GM19351 (cell line): ENCODE measurements at regions not wholly inside any gene's neighbourhood (a gene's known extent, or its start where the extent isn't known, plus 50 kb on each side); places are given as distances from the start of the nearest gene placed in this dataset.

Experiments
- ATAC-seq: cut with Tn5 transposase; IDR thresholded peaks from one replicate; pipeline ENCODE4 v1.9.1; 2021; ENCODE audit warnings: mild to moderate bottlenecking, moderate library complexity; ENCODE audit not compliant: unreplicated experiment

DNA sequence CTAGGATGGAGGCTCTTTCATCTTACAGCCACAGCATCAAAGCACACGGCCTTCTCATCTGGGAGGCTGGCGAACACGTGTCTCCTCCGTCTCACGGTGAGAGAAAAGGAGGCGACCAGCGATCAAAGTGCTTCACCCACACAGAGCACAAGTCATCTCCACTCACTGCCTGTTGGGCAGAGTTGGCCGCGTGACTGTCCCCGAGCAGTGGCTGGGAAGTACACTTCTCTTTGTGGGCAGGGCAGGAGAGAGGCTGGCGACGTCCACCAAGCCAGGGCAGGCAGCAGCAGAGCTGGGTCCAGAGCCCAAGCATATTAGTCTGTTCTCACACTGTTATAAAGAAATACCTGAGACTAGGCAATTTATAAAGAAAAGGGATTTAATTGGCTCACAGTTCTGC, 64.1 kb upstream of the FOXC1 start:
- ATAC-seq = no peak

DNA sequence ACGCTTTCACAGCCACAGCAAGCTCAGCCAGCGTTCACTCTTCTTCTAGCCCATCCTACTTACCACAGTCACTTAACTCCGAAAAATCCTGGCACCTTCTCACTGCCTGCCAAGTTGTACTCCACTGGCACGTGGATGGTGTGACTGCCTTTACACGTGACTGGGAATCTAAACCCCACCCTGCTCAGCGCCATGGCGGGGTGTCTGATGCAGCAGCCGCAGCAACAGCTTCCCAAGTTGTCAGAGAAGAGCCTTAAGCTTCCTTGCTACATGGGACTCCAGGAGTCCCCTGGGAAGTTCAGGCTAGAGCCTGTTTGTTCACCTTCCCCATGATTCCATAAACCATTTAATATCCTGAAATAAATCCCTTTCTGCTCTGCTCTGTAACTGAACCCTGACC, 61.9 kb upstream of the FOXC1 start:
- ATAC-seq = no peak

DNA sequence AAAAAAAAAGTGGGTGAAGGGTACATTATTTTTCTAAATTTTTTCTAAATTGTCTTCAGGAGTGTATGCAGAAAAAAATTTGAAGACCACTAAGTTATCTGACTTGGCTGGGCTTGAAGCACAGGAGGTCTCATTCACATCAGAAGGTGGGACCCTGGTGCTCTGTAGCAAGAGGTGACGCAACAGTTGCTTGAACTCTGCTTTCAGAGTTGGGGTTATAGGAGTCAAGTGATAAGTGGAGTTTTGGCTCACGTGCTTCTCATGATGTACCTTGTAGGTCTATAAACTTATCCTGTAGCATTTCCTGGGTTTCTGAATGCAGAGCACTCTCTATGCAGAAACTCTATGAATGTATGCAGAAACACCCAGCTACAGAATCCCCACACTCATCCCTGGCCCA, 58.5 kb upstream of the FOXC1 start:
- no peak for ATAC-seq

DNA sequence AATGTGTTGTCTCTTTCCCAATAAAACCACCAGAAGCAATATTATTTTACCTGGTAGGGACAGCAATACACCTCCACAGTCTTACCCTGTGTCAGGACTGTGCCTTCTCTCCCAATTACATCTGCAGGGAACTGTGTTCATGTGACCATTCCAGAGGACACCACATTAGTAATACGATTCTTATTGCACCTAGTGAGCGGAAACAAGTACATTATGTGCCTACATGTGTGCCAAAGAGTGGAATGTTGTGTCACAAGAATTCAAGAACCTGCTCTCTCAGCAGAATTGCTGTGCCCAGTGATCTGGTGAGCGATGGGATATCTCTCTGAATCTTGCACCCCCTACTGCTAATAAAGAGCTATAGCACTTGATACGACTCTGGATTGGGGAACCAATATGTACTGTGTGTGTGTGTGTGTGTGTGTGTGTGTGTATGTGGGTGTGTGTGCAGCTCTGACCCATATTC, 57.4 kb upstream of the FOXC1 start:
- no peak for ATAC-seq

DNA sequence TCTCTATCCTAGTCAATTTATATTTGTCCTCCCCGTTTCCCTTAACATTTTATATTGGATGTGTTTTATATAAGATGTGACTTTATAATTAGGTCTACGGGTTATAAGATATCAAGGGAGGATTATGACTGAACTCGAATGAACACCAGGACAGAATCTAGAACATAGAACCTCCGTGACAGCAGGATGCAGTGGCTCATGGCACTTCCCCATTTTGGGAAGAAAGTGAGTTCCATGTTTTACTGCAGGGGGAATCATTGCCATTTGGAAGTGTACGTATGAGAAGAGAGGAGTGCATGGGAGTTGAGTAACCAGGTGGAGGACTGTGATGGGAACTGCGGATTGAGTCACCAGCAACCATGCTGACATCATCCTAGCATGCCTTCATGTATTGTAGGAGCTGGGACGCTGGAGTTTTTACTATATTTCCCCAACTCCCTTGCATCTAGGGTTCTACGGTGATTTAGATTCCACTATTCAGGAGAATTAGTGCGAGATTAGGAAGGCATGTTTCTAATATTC, 56.1 kb upstream of the FOXC1 start:
- no peak for ATAC-seq

DNA sequence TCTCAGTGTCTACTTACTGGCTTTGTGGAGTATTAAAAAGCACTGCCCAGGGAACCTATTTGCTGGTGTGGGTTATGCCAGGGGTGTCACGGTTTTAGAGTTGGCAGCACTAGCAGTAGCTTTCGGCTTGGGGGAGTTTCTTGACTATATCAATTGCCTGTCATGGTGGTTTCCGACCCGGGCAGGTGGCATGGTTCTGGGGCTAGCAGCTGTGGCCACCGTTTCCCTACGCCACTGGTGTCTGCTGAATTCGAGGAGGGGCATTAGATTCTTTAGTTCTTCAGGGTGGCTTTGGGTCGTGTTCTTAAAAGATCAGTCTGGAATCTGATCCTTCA, 55.6 kb upstream of the FOXC1 start:
- no peak for ATAC-seq

DNA sequence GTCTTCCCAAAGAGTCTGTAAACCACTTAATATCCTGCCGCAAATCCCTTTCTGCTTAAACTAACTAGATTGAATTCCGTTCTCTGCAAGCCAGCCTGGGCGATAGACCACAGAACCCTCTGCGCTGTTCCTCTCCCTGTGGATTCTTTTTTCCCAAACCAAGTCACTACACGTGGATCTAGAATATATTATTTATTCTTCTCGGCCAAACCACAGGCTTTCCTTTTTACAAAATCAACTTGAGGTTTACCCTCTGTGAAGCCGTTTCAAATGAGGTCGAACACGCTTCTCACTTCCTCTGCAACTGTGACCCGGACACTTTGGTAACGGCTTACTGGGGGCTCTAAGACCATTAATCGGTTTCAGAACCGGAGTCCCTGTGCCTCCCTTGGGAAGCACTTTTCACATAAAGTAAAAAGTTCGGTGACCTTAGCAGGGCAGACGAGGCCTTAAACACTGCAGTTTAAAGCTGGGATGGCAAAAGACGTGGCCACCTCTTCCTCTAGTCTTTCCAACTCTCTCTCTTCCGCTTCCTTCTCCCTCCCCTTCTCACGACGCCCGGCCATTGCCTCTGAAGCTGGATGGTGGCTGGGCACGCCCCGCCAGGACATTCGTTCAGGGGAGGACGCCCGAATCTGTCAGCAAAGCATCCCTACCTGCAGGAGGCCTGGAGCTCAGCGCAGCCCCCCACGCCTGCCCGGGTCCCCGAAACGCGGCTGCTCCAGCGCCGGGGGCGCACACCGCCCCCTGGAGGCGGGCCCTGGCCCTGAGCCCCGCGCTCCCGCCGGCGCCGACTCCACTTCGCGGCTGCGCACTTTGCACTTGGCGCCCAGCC, 55.0 kb upstream of the FOXC1 start:
- ATAC-seq = peak; percentile 68

DNA sequence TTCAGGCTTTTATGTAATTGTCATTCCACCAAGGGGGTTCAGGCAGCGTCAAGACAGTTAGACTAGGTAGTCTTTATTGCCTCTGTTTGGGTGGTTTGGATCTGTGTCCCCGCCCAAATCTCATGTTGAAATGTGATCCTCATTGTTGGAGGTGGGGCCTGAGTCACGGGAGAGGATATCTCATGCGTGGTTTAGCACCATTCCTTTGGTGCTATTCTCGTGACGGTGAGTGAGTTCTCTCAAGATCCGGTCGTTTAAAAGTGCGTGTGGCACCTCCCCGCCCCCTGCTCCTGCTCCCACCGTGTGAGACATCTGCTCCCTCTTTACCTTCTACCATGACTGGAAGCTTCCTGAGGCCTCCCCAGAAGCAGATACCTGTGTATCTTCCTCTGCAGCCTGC, 51.3 kb upstream of the FOXC1 start:
- no peak for ATAC-seq
